T-helper 1 cell treated with Interleukin-12 subunit alpha and Interleukin-12 subunit beta and Interleukin-4 antibody, amounts not matched to agents 30 ng/mL and 1 ng/mL, for 36 hours (primary cell): ENCODE measurements at regions not wholly inside any gene's neighbourhood (a gene's known extent, or its start where the extent isn't known, plus 50 kb on each side); places are given as distances from the start of the nearest gene placed in this dataset.

Experiments
- intact Hi-C: fragments of 100-400 bp; cut with micrococcal nuclease; formaldehyde crosslinking; loops from one replicate; pipeline ENCODE4 v1.15.1; 2024

- intact Hi-C loops: no loop called here
These were observed 139.4 kb upstream of the GPC1 start for GRCh38 chr2:240296104-240296406.

- intact Hi-C loops: no loop called here
These were observed 138.8 kb upstream of the GPC1 start for GRCh38 chr2:240296476-240297255.

GRCh38 chr2:240297256-240298116, 138.0 kb upstream of the GPC1 start:
- intact Hi-C loops: no loop called here

- intact Hi-C loops: no loop called here
These were observed 137.2 kb upstream of the GPC1 start for GRCh38 chr2:240298117-240298790.

- intact Hi-C loops: no loop called here
These were observed 136.4 kb upstream of the GPC1 start for GRCh38 chr2:240298803-240299709.

GRCh38 chr2:240299710-240300068, 135.8 kb upstream of the GPC1 start:
- intact Hi-C loops: no loop called here

GRCh38 chr2:240300261-240300821, 135.1 kb upstream of the GPC1 start:
- intact Hi-C loops: no loop called here

GRCh38 chr2:240300840-240301239, 134.6 kb upstream of the GPC1 start:
- intact Hi-C loops: no loop called here

- intact Hi-C loops: no loop called here
These were observed 134.1 kb upstream of the GPC1 start for GRCh38 chr2:240301256-240301795.

- intact Hi-C loops: no loop called here
These were observed 133.4 kb upstream of the GPC1 start for GRCh38 chr2:240302041-240302440.

- intact Hi-C loops: no loop called here
These were observed 132.4 kb upstream of the GPC1 start for GRCh38 chr2:240302933-240303595.

- intact Hi-C loops: no loop called here
These were observed 131.3 kb upstream of the GPC1 start for GRCh38 chr2:240303896-240304745.

- intact Hi-C loops: no loop called here
These were observed 130.7 kb upstream of the GPC1 start for GRCh38 chr2:240304746-240305161.

- intact Hi-C loops: no loop called here
These were observed 130.0 kb upstream of the GPC1 start for GRCh38 chr2:240305369-240305962.

- intact Hi-C loops: no loop called here
These were observed 129.3 kb upstream of the GPC1 start for GRCh38 chr2:240306185-240306584.

GRCh38 chr2:240308111-240308651, 127.3 kb upstream of the GPC1 start:
- intact Hi-C loops: no loop called here

GRCh38 chr2:240309214-240309613, 126.2 kb upstream of the GPC1 start:
- intact Hi-C loops: no loop called here

- intact Hi-C loops: no loop called here
These were observed 125.3 kb upstream of the GPC1 start for GRCh38 chr2:240310201-240310600.
